NCI-H2196 (cell line): ENCODE measurements at regions not wholly inside any gene's neighbourhood (a gene's known extent, or its start where the extent isn't known, plus 50 kb on each side); places are given as distances from the start of the nearest gene placed in this dataset.
A peak's percentile ranks its signal among the peaks of the same experiment; 100 is the strongest.

Experiments
- DNase-seq: peaks from one replicate; lab custom pipeline; 2025; ENCODE audit not compliant: unreplicated experiment; lab: John Stamatoyannopoulos, UW

- no peak for DNase-seq
Observed at GRCh38 chr18:30376515-30376914, 666.0 kb downstream of the DSC3 start.

DNA sequence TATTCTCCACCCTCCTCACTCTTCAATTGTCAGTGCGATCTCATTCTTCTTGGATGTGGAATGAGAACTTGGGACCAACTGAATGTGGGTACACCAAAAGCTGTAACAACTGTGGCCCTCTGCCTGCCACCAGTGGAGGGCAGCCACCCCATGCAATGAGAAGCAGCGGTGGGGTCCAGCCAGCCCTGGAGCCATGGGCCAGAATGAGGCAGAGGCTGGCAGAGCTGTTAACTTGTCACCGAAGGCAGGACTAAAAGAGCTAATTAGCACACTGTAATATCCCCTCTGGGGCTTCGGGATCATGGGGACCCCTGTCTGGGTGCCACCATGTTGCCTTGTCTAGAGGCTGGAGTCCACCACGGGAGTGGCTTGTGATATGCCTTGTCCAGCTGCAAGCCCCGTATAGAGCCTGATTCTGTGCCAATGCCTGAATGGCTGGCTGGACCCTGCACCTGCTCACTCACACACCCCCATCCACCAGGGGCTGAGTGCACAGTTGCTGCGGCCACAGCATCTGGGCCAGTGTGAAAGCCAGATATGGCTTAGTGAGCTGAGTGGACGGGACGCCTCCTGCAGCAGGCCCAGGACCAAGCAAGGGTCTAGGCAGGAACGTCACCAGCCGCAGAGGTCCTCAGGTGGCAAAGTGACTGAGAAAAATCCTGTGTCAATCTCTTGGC is 680.5 kb downstream of the DSC3 start:
- no peak for DNase-seq

- no peak for DNase-seq
Observed at GRCh38 chr18:30359521-30359920, 683.0 kb downstream of the DSC3 start.

DNA sequence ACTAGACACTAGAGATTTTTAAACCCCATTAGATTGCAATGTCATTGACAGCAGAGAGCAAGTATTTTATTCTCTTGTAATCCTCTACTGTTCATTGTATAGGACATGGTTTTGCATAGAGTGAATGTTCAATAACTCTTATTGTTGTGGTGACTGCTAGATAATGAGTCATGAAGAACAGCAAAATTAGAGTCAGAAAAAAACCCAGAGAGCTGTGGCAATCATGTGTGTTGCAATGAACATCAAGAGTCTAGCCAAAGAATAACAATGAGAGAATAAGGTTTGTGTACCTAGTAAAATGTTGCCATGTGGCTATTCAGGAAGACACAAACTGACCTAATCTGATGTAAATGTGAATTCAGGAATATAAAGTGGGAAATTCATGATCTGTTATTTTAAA is 684.0 kb downstream of the DSC3 start:
- no peak for DNase-seq

DNA sequence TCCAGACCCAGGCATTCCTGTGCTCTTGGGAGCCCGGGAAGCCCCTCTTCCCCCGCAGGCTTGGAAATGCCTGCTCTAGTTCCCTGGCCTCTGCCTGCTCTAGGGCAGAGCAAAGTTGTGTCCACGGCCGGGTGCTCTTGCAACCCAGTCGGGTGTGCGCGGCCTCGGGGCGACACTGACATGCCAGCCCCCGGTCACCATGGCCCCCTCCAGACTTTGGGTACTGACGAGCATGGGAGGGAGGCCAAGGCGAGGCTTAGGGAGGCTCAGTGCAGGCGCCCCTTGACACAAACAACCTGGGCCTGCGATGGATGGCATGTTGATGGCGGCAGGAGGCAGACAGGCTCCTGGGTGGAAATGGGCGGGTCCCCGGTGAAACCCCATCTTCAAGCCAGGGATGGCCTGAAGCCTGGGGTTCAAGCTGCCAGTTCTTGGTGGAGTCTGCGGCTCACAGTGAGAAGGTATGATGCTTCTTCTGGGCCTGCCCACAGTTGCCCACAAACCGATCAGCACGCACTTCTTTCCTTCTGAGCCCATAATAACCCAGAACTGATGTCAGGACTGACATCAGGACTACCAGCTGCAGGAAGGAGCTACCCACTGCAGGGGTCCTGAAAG is 689.9 kb downstream of the DSC3 start:
- DNase-seq, result no peak

DNA sequence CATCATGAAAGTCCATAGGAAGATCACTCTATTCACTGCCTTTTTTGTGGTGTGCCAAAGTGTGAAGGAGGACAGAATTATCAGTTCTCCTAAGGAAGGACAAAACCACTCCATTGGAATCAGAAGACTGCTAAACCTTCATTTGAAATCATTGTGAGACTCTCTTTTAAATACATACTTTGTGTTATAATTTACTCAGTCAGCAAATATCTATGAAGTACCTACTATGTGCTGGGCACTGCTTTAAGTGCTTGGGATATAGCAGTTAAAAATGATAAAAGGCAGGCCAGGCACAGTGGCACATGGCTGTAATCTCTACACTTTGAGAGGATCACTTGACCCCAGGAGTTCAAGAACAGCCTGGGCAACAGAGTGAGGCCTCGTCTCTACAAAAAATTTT is 692.3 kb downstream of the DSC3 start:
- DNase-seq, result no peak

DNA sequence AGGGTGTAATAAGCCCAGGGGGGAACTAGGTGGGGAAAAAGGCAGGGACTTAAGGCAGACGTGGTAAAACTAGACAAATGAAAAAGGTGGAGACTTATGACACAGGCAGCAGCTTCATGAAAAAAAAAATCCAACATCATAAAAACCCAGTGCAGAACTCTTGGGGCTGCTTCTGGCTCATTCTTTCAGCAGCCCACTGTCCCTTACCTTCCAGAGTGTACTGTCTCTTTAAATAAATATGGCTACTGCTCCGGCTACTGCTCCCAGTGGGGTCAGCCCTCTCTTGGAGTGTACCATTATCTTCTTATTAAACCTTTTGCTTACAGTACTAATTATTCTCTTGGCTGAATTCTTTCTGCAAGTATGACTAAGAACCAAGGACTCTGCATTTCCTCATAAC is 699.5 kb downstream of the DSC3 start:
- no peak for DNase-seq

DNA sequence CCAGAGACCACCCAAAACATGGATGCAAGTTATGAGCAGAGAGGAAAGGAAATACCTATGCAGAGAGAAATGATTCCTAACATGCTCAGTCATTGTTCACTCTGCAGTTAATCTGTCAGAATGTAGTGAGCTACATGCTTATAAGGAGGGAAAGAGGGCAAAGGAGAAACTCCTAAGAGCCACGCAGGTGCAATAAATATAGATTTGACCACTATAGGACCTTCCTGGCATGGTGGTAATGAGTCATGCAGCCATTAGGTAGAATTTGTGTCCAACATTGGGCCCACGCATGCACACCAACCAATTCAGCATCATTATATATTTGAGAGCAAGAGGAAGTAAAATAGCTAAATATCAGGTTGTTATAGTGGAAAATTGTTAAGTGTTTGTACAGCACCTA is 699.9 kb downstream of the DSC3 start:
- DNase-seq, result no peak

- no peak for DNase-seq
Observed at GRCh38 chr18:30334781-30335180, 707.8 kb downstream of the DSC3 start.

- DNase-seq, result no peak
Observed at GRCh38 chr18:30333310-30333709, 709.2 kb downstream of the DSC3 start.

DNA sequence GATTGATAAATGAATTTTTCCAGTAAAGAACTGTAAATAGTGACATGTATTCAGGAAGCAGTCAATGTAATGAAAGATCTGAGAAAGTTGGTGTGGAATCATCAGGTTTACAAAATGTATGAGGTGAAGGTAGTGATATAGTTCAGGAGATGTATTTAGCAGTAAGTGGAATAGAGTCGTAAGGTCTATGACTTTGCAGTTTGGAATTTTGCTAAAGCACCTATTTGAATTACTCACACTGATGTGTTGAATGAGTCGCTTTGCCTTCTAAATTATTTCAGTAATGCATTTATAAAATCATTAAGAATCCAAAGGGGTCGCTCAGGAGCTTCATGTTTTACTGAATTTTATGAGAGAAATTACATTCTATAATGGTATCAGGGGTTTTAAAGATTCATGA is 713.7 kb downstream of the DSC3 start:
- DNase-seq, result no peak

DNA sequence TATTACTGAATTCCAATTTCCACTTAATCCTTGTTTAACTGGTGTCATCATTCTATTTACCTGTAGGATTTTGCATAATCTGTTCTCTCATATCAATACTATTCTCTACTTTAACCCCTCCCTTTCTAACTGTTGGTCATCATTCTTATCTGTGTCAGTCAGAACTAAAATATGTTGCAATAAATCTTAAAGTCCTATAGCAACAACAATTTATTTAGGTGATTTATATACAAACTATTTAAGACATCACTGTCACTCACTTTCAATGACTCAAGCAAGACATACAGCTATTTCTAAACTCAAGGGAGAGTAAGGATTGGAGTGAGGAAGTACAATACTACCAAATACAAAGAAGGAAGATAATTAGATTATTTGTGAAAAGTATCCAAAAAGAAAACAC is 740.4 kb downstream of the DSC3 start:
- no peak for DNase-seq

DNA sequence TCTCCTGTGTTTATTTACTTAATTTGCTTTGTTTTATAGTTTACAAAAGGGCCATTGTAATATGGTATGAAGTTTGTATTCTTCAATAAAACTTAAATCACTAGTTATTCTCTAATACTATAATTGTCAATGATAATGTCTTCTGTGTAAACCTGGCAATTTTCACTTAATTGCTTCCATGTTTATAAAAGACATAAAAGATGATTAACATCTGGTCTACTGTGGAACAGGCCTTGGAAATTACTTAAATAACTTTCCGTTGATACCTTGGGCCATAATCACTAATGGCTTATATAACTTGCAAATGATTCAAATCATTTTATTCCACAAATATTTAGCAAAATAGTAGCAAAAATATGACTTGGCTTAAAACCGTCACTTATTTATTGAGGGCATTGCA is 743.8 kb downstream of the DSC3 start:
- no peak for DNase-seq

DNA sequence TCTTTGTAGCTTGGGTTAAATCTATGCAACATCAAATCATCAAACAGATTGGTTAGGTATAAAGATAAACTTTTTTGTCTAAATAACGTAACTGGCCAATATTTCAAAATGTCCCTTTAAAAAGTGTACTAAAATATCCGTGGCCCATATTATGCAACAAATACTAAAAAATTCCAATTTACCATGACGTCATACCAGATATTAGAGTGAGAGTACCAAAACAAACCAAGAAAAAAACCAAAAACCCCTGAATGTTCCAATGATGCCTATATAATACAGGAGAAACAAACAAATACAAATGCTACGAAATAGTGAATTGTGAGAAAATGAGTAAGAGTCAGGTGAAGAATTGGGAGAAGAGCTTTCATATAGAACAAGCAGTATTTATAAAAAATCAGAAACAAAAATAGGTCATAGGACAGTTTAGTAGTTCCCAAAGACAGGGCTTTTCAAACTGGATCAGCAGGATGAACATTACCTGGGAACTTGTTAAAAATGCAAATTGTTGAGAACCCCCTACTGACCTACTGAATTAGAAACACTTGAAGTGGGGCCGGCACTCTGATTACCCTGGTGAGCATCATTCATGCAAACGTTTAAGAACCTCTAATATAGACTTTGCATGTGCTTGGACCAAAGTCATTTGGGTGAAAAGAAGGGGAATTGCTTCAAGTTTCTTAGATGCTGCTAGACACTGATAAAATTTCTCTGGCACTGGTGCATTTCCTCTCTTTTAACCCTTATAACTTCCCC is 753.7 kb downstream of the DSC3 start:
- DNase-seq, result no peak

- DNase-seq, result peak; percentile 50
Observed at GRCh38 chr18:30280861-30281470, 761.6 kb downstream of the DSC3 start.

- no peak for DNase-seq
Observed at GRCh38 chr18:30280186-30280585, 762.4 kb downstream of the DSC3 start.

DNA sequence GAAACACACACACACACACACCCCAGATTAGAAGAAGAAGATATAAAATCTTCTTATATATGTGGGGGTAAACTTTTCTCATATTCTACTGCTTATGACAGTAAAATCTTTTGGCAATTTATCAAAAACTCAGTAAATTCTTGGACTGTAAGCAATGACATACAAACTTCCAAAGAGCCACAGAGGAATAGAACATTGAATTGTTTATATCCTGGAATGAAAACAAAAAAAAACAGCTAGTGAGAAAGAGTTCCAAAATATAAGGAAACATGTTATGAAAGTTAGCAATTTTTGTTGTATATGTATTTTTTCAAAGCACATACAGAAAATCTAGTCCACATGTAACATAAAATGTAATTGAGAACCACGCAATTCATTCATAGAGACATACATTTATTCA is 764.9 kb downstream of the DSC3 start:
- no peak for DNase-seq

DNA sequence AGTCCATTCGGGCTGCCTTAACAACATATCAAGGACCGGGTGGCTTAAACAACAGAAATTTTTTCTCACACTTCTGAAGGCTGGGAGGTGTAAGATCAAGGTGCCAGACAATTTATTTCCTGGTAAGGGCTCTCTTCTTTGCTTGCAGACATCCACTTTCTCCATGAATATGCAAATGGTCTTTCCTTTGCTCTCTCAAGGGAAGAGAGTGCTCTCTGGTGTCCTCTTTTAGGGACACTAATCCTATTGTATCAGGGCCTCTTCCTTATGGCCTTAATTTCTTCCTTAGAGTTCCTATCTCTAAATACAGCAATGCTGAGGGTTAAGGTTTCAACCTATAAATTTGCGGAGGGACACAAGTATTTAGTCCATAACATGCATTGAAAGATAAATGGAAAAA is 770.8 kb downstream of the DSC3 start:
- DNase-seq, result no peak

- no peak for DNase-seq
Observed at GRCh38 chr18:30265190-30265589, 777.4 kb downstream of the DSC3 start.

GRCh38 chr18:30254331-30254730 is 788.2 kb downstream of the DSC3 start:
- no peak for DNase-seq

DNA sequence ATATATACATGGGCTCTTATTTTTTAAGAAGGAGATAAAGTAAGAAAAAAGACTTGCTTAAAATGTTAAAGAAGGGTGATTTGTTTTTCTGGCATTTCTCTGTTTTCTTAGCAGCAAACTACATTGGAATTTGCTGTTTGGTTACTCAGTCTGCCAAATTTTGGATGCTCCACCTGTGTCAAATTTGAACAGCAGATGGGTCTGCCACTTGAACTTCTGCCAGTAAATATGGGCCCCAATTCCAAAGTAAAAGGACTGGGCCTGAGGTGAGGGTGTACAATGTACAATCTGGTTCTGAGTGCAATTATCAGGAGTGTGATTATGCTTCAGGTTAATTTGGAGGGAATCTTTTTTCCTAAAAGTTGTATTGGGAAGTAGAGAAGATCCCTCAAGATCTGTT is 794.5 kb downstream of the DSC3 start:
- DNase-seq, result no peak
